KG1 (cell line): ENCODE measurements at regions not wholly inside any gene's neighbourhood (a gene's known extent, or its start where the extent isn't known, plus 50 kb on each side); places are given as distances from the start of the nearest gene placed in this dataset.
"Not testable (repeated sequence)": the region's sequence is repeated elsewhere in the genome, so short reads cannot be mapped to it uniquely, and the experiment has no call there.

Experiments used
- DNase-seq: peaks from one replicate; lab custom pipeline; 2025; lab: John Stamatoyannopoulos, UW

DNA sequence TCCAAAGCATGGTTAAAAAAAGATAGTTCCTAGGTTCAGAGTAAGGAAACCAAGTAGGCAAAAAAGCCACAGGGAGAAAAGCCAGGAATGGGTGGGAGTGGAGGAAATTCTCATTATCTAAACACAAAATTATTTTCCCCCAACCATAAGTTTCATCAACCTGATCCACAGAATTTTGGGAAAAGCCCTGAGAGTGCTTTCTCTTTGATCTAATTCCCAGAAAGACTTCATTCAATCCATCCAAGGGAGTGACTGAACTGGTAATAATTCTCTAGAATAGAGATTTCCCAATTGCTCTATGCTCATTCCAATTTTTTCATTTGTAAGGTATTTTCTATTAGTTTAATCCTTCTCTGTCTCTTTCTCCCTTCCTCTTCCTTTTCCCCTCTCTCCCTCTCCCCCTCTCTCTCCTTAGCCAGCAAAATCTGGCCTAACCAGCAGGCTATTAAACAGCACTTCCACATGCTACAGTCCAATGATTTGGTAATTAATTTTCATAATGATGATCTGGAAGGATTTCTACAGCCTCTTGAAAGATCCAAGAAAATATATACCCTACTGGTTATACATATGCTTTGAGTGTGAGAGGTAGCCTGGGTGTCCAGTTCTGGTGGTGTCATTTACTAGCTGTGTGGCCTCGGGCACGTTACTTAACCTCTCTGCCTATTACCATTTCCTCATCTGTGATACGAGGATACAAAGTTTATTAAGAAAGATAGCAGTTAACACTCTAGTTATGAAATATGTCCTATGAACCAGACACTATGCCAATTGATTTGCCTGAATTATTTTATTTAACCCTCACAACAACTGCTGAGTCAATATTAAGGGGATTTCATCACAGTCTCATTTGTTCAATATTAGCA is 251.5 kb upstream of the RASGEF1B start:
- no peak for DNase-seq

DNA sequence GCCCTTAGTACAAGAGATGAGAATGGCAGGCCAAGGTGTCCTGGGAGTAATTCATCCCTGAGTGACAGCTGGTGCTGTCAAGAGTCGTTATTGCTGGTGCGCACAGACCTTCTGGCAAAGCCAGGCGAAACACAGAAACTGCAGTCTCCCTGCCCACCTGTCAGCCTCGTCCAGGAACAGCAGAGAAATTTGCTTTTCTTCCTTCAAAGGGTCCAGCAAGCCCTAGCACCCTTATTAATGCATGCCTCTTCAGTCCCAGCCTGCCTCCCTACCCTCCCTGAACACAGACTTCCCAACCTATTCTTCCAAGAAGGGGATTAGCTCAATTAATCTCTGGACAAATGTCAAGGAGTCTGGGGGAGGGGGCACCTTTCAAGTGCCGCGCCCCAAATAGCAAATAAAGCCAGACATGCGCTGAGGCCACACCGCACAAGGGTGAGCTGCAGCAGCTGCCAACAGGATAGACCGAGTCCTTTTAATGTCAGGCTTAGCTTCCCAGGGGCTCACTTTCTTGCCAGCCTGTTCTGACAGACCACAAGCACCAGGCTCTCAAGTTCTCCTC is 250.7 kb upstream of the RASGEF1B start:
- DNase-seq: no peak

DNA sequence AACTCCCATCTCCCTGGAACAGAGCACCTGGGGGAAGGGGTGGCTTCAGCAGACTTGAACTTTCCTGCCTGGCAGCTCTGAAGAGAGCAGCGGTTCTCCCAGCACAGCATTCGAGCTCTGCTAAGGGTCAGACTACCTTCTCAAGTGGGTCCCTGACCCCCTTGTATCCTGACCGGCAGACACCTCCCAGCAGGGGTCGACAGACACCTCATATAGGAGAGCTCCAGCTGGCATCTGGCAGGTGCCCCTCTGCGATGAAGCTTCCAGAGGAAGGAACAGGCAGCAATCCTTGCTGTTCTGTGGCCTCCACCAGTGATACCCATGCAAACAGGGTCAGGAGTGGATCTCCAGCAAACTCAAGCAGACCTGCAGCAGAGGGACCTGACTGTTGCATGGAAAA is 244.1 kb upstream of the RASGEF1B start:
- DNase-seq: no peak

DNA sequence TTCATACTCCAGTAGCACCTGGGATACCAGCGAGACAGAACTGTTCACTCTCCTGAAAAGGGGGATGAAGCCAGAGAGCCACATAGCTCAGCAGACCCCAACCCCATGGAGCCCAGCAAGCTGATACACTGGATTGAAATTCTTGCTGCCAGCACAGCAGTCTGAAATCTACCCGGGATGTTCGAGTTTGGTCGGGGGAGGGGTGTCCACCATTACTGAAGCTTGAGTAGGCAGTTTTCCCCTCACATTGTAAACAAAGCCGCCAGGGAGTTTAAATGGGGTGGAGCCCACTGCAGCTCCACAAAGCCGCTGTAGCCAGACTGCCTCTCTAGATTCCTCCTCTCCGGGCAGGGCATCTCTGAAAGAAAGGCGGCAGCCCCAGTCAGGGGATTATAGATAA is 243.7 kb upstream of the RASGEF1B start:
- not testable (repeated sequence) for DNase-seq

DNA sequence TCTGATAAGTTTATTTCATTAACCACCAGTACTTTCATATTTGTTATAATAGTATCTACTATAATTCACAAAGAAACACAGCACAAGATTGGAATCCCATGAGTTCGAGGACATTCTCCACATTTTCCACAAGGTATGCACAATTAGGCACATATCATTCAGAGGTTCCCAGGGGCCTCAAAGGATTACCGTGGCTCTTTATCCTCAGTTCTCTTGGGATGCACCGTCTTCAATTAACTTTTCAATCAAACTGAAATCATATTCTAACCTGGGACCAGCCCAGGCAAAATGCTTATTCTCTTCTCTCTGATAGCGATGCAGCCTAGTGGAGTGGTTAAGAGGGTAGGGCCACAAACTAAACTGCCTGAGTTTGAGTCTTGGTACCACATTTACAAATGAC is 242.6 kb upstream of the RASGEF1B start:
- no peak for DNase-seq

DNA sequence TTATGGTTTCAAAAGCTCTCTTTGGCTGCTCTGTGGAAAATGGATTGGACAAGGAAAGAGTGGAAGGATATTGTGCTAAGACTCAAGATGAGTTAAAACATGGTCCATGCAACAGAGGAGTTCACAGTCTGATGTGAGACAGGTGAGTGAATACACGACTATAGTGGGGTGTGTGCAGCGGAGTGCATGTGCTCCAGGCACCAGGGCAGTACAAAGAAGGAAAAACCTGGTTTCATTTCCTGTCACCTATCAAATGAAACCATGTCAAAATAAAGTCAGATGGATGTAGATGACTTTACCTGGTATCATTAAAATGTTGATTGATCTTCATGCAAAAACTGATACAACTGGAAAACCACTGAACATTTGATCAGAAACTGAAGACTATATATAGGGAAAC is 241.0 kb upstream of the RASGEF1B start:
- no peak for DNase-seq

DNA sequence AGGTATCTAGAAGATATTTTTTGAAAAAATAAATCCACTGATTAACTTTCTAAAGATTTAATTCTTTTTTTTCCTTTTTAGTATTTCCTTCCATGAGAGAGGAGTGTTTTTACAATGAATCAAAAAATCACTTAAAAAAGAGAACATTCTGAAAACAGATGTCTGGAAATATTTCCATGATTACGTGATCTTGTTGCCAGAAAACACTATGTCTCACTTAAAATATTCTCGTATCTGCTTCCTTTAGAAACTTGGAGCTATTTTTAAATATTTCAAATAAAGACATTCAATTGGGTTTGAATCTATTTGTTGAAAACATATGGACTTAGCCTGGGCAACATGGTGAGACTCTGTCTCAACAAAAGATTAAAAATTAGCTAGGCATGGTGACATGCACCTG is 232.8 kb upstream of the RASGEF1B start:
- no peak for DNase-seq

DNA sequence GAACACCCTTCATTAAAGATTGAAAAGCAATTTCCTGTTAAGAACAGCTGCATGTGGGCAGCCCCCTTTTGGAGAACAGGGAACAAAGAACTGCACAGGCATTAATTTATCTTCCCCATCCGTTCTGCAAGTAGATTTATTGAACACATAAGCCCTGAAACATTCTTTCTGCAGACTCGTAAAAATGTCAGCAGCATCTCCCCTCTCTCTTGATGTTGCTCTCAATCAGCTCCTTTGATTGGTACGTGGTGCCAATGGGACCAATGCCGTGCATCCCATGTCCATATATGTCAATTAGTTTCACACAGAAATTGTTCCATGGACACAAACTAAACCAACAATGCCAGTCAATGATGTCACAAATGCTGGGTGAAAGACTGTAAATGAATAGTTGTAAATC is 228.5 kb upstream of the RASGEF1B start:
- DNase-seq: no peak

DNA sequence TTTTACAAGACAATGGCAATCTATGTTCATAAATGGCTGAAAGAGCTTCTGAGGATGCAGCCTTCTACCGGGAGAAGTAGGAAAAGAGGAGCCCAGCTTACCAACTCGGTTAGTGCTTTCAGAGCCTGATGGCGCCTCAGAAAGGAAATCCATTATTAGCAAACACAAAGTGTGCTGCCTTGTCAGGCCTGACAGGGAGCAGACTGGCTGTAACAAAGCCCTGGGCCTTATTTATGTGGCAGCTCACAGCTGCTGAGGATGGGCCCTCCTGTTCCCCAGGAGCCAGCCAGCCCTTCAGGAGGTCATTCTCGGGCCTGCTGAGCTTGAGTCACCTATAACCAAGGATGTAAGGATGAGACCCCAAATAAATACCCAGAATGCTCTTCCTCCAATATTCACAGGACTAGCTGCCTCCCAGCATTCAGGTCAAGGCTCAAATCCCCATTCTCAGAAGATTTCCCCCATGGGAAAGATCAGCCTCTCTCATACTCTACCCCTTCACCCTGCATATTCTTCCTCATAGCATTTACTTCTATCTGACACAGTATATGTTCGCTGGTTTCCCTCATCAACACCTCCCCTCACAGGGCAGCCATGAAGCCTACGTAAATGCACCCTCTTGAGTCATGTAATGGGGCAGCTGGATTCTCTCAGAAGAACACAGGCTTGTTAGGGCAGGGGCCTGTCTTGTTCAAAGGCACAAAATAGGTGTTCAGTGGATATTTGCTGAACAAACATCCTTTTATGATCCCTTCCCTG is 227.0 kb upstream of the RASGEF1B start:
- no peak for DNase-seq

DNA sequence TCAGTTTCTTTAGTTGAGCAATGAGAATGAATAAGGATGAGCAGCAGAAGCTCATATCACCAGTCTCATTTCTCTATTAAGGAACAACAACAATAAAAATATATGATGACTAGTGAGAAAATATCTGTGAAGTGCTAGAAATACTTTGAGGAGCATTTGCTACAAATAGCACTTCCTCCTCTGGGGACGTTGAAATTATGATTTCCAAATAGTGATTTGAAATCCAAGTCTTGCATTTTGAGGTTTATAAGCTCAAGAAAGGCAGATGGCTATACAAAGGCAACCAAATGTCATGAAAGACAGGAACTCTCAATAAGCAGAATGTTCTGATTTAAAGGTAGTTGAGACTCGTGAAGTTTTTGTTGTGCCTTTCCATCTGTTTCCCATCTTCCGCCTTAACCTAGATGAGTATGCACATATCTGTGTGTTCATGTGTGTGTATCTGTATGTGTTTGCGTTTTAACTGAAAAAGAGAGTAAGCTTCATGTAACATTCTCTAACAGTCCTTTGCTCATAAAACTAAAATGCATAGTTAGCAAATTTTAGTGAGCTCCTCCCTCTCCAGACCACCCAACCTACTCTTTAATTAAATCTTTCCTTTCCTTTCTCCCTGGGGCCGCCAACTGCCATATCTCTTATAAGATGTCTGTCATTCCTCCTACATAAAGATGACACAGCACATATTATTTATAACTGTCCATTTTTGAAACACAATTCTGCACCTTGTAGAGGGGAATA is 222.6 kb upstream of the RASGEF1B start:
- DNase-seq: no peak

DNA sequence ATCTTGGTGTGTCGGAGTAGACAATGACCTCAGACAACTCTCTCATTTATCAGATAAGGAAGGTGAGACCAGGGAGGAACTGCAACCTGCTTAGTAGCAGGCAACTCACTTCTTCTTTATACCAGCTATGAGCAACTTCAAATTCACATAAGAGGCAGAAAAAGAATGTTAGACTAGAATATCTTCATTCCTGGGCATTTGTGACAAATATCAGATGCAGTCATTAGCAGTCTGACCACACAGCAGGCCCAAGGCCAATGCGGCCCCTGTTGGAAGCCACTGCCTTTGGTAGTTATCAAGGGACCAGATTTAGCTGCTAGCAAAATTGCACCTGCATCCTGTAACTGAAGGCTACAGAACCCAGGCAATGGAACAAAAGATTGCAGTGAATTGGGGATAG is 219.2 kb upstream of the RASGEF1B start:
- no peak for DNase-seq

DNA sequence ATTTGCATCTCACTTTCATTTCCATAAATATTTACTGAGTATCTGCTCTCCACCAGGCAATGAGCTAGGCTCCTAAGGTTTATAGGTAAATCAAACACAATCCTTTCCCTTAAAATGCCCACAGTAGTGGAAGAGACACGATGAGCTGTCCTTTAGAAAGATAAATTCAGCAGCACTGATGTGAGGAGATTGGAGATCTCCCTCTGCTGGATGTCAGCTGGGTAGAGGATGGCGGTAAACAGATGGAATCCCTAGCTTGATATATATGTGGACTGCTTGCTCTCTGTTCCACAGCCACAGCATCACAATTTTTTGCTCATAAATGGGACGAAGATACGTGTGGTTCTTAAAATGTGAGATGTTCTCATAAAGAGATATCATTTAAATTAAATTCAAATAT is 216.4 kb upstream of the RASGEF1B start:
- no peak for DNase-seq

DNA sequence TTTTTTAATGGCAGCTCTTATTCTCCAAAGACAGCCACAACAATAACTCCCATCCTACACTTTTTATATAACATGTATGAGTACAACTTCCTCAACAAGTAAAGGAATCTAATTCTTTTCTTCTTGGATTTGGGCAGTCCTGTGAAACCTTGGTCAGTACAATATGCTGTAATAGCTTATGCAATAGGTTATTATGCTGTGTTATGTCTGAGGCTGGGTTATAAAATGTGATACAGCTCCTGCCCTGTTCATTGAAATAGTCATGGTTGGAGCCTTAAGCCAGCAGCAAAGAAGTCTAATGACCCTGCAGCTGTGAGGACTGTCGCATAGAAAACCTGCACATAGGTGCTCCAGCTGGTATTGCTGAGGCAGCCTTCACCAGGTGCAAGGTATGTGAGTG is 215.8 kb upstream of the RASGEF1B start:
- no peak for DNase-seq

DNA sequence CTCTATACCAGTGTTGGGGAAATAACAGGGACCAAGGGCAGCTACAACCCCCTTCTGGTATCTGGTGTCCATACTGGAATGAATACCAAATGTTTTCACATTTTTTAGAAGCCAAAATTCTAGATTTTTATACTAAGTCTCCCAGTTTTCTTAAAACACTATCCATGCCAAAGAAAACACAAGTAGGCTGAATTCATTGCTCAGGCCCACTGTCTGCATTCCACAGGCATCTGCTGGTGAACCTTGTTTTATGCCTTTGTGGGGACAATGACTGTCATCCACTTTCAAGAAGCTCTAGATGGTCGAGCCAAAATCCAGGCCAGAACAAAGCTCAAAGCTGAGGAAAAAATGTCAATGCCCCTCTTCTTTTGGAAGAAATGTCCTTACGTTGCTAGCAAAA is 213.4 kb upstream of the RASGEF1B start:
- no peak for DNase-seq

DNA sequence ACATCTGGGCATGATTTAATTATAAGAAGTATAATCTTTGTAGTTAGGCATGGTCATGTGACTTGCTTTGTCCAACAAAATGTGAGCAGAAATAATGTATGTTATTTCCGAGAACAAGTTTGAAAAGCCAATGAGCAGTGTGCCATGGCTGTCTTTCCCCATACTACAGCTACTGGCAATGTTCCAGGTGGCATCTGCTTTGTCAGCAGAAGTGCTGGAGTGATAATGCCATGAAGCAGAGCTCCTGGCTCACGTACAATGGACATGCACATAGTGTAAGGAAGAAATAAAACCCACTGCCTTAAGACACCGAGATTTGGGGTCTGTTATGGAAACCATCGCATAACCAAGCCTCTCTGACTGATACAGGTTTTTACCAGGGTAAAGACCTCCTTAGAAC is 212.6 kb upstream of the RASGEF1B start:
- no peak for DNase-seq

DNA sequence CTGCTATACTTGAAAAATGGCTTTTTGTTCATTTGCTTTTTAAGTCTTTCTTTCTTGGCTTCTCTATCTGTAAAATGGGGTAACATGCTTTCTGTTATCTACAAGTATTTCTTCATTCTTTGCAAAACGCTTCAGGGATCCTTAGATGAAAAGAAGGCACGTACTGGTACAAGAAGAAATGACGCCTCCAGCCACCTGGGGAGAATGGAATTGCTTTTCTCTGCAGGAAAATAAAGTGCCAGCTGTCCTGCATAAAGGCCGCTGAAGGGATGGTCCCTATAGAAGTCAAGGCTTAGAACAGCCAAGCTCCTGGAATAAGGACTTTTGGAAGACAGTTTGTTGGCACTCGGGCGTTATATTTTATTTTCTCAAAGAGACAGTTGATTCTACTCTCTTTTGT is 210.8 kb upstream of the RASGEF1B start:
- DNase-seq: no peak

DNA sequence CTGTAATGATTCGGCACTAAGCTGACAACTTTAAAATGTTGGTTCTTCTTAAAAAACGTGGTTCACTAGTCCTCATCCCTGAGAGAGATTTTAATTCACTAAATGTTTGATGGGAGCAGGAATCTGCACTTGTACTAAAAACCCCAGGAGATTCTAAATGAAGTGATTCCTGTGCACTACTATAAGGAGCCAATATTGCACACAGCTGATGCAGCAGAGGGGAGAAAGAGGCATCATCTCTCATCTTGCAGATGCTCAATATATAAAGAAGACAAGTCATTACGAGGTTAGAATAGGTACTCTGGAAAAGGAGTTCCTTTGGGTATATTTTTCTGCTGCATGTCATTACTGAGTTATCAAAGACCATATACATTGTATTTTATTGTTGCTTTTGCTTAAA is 207.6 kb upstream of the RASGEF1B start:
- no peak for DNase-seq

DNA sequence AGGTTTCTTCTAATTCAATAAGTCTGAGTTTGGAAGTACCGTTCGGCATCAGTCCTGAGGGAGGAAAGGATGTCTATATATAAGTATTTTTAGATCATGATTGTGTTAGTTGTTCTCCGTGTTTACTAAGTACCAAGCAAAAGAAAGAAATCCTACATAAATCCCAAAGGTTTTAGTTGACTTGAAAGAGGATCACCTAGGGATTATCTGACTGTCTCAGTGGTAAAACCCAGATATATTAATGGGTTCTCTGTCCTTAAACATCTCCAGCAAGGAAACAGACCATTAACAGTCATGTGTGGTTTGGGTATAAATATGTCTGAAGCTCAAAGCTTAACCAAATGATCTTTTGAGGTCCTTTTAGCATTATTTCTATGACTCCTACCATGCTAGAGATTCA is 207.1 kb upstream of the RASGEF1B start:
- DNase-seq: no peak

DNA sequence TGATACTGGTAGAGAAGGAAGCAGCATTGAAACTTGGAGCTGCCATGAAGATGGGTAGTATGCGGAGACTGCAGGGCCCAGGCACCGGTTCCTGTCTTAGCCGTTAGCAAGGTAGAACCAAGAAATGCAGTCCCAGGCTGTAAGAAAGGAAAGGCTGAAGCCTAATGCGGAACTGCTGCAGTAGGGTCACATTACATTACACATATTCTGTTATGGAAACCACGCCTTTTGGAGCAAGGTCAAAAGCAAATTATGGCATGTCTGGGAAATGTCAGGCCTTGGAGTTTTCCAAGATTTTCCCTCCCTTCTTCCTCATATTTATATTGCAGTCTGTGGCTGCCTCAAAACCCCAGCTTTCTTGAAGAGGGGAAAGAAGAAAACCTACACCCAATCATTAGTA is 204.8 kb upstream of the RASGEF1B start:
- no peak for DNase-seq

DNA sequence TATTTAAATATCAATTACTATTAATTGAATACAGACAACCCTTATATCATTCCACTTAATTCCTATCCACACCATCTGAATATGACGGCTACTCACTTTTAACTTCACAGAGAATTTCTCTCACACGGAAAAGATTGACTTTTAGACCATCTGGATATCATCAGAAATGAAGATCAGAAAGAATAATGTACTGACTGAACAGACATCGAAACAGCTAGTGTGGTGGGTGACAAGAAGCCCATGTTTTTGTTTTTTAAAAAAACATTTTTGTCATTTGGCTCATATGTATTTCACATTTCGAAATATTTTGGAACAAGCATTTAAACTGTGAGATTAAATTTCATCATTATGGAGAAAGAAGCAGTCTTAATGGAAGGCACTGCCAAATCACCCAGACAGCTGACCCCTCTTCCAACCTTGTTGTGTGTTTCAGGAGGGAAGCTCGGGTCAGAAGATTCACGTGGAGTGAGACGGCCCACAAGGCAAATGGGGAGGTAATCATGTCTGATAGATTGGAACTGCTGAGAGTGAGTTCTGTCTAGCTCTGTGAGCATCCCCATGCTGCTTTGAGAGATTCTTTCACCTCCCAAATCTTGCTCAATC is 204.2 kb upstream of the RASGEF1B start:
- no peak for DNase-seq

DNA sequence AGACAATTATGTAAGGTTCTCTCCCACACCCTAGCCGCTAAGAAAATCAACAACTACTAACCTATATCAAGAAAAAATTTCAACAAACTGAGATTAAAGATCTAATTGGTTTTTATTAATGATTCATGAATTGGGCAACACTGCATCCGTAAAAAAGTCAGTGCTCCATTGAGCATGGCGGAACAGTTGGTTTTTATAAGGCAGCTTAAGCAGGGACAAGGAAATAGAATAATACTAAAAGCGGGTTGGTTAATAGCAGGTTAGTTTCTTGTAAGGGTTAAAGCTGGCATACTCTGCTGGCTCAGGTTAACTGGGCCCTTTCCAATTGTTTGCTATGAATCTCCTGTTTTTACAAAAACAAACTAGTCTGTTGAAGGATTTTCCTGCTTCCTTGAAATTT is 202.3 kb upstream of the RASGEF1B start:
- DNase-seq: no peak

DNA sequence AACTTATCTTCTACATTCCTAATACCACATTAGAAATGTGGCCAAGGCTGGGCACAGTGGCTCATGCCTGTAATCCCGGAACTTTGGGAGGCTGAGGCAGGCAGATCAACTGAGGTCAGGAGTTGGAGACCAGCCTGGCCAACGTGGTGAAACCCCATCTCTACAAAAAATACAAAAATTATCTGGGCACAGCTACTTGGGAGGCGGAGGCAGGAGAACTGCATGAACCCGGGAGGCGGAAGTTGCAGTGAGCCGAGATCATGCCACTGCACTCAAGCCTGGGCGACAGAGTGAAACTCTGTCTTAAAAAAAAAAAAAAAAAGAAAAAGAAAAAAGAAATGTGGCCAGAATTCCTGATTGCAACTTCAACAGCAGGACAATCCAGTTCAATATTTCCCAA is 196.6 kb upstream of the RASGEF1B start:
- not testable (repeated sequence) for DNase-seq
